ENCODE measurements at regions not wholly inside any gene's neighbourhood (a gene's known extent, or its start where the extent isn't known, plus 50 kb on each side); places are given as distances from the start of the nearest gene placed in this dataset.

GRCh38 chr3:106756901-106757300, 620.3 kb upstream of the CCDC54 start:
- CTCF ChIA-PET: no interaction called here

GRCh38 chr3:106758459-106758858, 618.8 kb upstream of the CCDC54 start:
- CTCF ChIA-PET: no interaction called here
- Mint-ChIP-seq H3K4me1 (ENCODE audit: low read depth) (no peaks in the 10 kb centered on the region), H3K9me3 (peaks cover 10% of the 10 kb centered on the region), H3K27me3 (ENCODE audit: low read depth) (no peaks in the 10 kb centered on the region), H3K36me3 (ENCODE audit: low read depth) (no peaks in the 10 kb centered on the region), H3K27ac (no peak overlapping the region), H3K4me3 (no peak overlapping the region)
- no peak for DNase-seq
- intact Hi-C loops (cut with micrococcal nuclease): no loop called here

More at GRCh38 chr3:106756901-106757300, 620.3 kb upstream of the CCDC54 start:
- no peak overlapping the region for H3K4me3 Mint-ChIP-seq
- DNase-seq: no peak
- no peaks in the 10 kb centered on the region for H3K36me3 Mint-ChIP-seq (ENCODE audit: low read depth)
- intact Hi-C loops (cut with micrococcal nuclease): no loop called here
- H3K9me3 Mint-ChIP-seq: peaks cover 10% of the 10 kb centered on the region
- H3K4me1 Mint-ChIP-seq (ENCODE audit: low read depth): no peaks in the 10 kb centered on the region
- no peaks in the 10 kb centered on the region for H3K27me3 Mint-ChIP-seq (ENCODE audit: low read depth)
- H3K27ac Mint-ChIP-seq: no peak overlapping the region

GRCh38 chr3:106759731-106760130, 617.5 kb upstream of the CCDC54 start:
- H3K27me3 Mint-ChIP-seq (ENCODE audit: low read depth): no peaks in the 10 kb centered on the region
- H3K27ac Mint-ChIP-seq: no peak overlapping the region
- H3K4me3 Mint-ChIP-seq: no peak overlapping the region
- intact Hi-C loops (cut with micrococcal nuclease): no loop called here
- no peak for DNase-seq
- H3K9me3 Mint-ChIP-seq: peaks cover 6% of the 10 kb centered on the region
- CTCF ChIA-PET: no interaction called here
- H3K4me1 Mint-ChIP-seq (ENCODE audit: low read depth): no peaks in the 10 kb centered on the region
- H3K36me3 Mint-ChIP-seq (ENCODE audit: low read depth): no peaks in the 10 kb centered on the region

GRCh38 chr3:106765342-106765741, 611.9 kb upstream of the CCDC54 start:
- H3K4me3 Mint-ChIP-seq: no peak overlapping the region
- no peaks in the 10 kb centered on the region for H3K9me3 Mint-ChIP-seq
- CTCF ChIA-PET: no interaction called here
- H3K4me1 Mint-ChIP-seq (ENCODE audit: low read depth): no peaks in the 10 kb centered on the region
- intact Hi-C loops (cut with micrococcal nuclease): no loop called here
- no peak overlapping the region for H3K27ac Mint-ChIP-seq
- no peaks in the 10 kb centered on the region for H3K36me3 Mint-ChIP-seq (ENCODE audit: low read depth)
- H3K27me3 Mint-ChIP-seq (ENCODE audit: low read depth): no peaks in the 10 kb centered on the region
- DNase-seq: no peak

- Mint-ChIP-seq H3K27me3 (ENCODE audit: low read depth) (no peaks in the 10 kb centered on the region), H3K9me3 (no peaks in the 10 kb centered on the region), H3K36me3 (ENCODE audit: low read depth) (no peaks in the 10 kb centered on the region), H3K4me3 (no peak overlapping the region), H3K27ac (no peak overlapping the region), H3K4me1 (ENCODE audit: low read depth) (no peaks in the 10 kb centered on the region)
- no peak for DNase-seq
- CTCF ChIA-PET: no interaction called here
- intact Hi-C loops (cut with micrococcal nuclease): no loop called here
These were observed 608.2 kb upstream of the CCDC54 start for GRCh38 chr3:106768941-106769480.

GRCh38 chr3:106773795-106774194, 603.4 kb upstream of the CCDC54 start:
- no peaks in the 10 kb centered on the region for H3K27me3 Mint-ChIP-seq (ENCODE audit: low read depth)
- CTCF ChIA-PET: no interaction called here
- no peak for DNase-seq
- H3K4me3 Mint-ChIP-seq: no peak overlapping the region
- intact Hi-C loops (cut with micrococcal nuclease): no loop called here
- no peaks in the 10 kb centered on the region for H3K4me1 Mint-ChIP-seq (ENCODE audit: low read depth)
- peaks cover 4% of the 10 kb centered on the region for H3K9me3 Mint-ChIP-seq
- no peak overlapping the region for H3K27ac Mint-ChIP-seq
- H3K36me3 Mint-ChIP-seq (ENCODE audit: low read depth): no peaks in the 10 kb centered on the region

- Mint-ChIP-seq H3K9me3 (no peaks in the 10 kb centered on the region), H3K27me3 (ENCODE audit: low read depth) (no peaks in the 10 kb centered on the region)
These were observed 594.0 kb upstream of the CCDC54 start for GRCh38 chr3:106783231-106783630.

GRCh38 chr3:106789276-106789675, 588.0 kb upstream of the CCDC54 start:
- Mint-ChIP-seq H3K9me3 (no peaks in the 10 kb centered on the region), H3K27ac (no peak overlapping the region), H3K4me1 (ENCODE audit: low read depth) (no peaks in the 10 kb centered on the region), H3K36me3 (ENCODE audit: low read depth) (no peaks in the 10 kb centered on the region), H3K27me3 (ENCODE audit: low read depth) (peaks cover 6% of the 10 kb centered on the region), H3K4me3 (no peak overlapping the region)
- DNase-seq: no peak
- intact Hi-C loops (cut with micrococcal nuclease): no loop called here
- CTCF ChIA-PET: no interaction called here

More at GRCh38 chr3:106783231-106783630, 594.0 kb upstream of the CCDC54 start:
- no peaks in the 10 kb centered on the region for H3K36me3 Mint-ChIP-seq (ENCODE audit: low read depth)
- intact Hi-C loops (cut with micrococcal nuclease): loop anchor here (5.0 kb wide), 1 partner anchor 1576 kb away; no protein-coding TSS in a partner anchor
- no peak overlapping the region for H3K4me3 Mint-ChIP-seq
- no peak overlapping the region for H3K27ac Mint-ChIP-seq
- CTCF ChIA-PET: no interaction called here
- no peak for DNase-seq
- no peaks in the 10 kb centered on the region for H3K4me1 Mint-ChIP-seq (ENCODE audit: low read depth)

GRCh38 chr3:106792716-106793115, 584.5 kb upstream of the CCDC54 start:
- H3K36me3 Mint-ChIP-seq (ENCODE audit: low read depth): no peaks in the 10 kb centered on the region

GRCh38 chr3:106794442-106794841, 582.8 kb upstream of the CCDC54 start:
- CTCF ChIA-PET: no interaction called here
- Mint-ChIP-seq H3K9me3 (no peaks in the 10 kb centered on the region), H3K36me3 (ENCODE audit: low read depth) (no peaks in the 10 kb centered on the region), H3K4me3 (no peak overlapping the region), H3K4me1 (ENCODE audit: low read depth) (no peaks in the 10 kb centered on the region), H3K27me3 (ENCODE audit: low read depth) (peaks cover 6% of the 10 kb centered on the region), H3K27ac (no peak overlapping the region)
- intact Hi-C loops (cut with micrococcal nuclease): no loop called here
- DNase-seq: no peak

More at GRCh38 chr3:106792716-106793115, 584.5 kb upstream of the CCDC54 start:
- CTCF ChIA-PET: no interaction called here
- Mint-ChIP-seq H3K27ac (no peak overlapping the region), H3K27me3 (ENCODE audit: low read depth) (peaks cover 6% of the 10 kb centered on the region), H3K9me3 (no peaks in the 10 kb centered on the region), H3K4me3 (no peak overlapping the region), H3K4me1 (ENCODE audit: low read depth) (no peaks in the 10 kb centered on the region)
- intact Hi-C loops (cut with micrococcal nuclease): no loop called here
- DNase-seq: no peak

- Mint-ChIP-seq H3K27me3 (ENCODE audit: low read depth) (peaks cover under 1% of the 10 kb centered on the region), H3K4me1 (ENCODE audit: low read depth) (no peaks in the 10 kb centered on the region), H3K9me3 (no peaks in the 10 kb centered on the region), H3K36me3 (ENCODE audit: low read depth) (no peaks in the 10 kb centered on the region), H3K27ac (no peak overlapping the region), H3K4me3 (no peak overlapping the region)
- CTCF ChIA-PET: no interaction called here
- intact Hi-C loops (cut with micrococcal nuclease): no loop called here
- DNase-seq: no peak
These were observed 581.7 kb upstream of the CCDC54 start for GRCh38 chr3:106795553-106795952.

- Mint-ChIP-seq H3K4me1 (ENCODE audit: low read depth) (no peaks in the 10 kb centered on the region), H3K9me3 (no peaks in the 10 kb centered on the region), H3K27me3 (ENCODE audit: low read depth) (no peaks in the 10 kb centered on the region), H3K4me3 (no peak overlapping the region), H3K27ac (no peak overlapping the region), H3K36me3 (ENCODE audit: low read depth) (no peaks in the 10 kb centered on the region)
- no peak for DNase-seq
- intact Hi-C loops (cut with micrococcal nuclease): no loop called here
- CTCF ChIA-PET: no interaction called here
These were observed 579.8 kb upstream of the CCDC54 start for GRCh38 chr3:106797461-106797860.

GRCh38 chr3:106805625-106806024, 571.6 kb upstream of the CCDC54 start:
- CTCF ChIA-PET: no interaction called here
- no peak for DNase-seq
- Mint-ChIP-seq H3K9me3 (no peaks in the 10 kb centered on the region), H3K27ac (no peak overlapping the region), H3K36me3 (ENCODE audit: low read depth) (no peaks in the 10 kb centered on the region), H3K4me1 (ENCODE audit: low read depth) (no peaks in the 10 kb centered on the region), H3K4me3 (no peak overlapping the region), H3K27me3 (ENCODE audit: low read depth) (peaks cover 2% of the 10 kb centered on the region)
- intact Hi-C loops (cut with micrococcal nuclease): no loop called here

- DNase-seq: no peak
- Mint-ChIP-seq H3K27me3 (ENCODE audit: low read depth) (peaks cover 2% of the 10 kb centered on the region), H3K9me3 (no peaks in the 10 kb centered on the region), H3K4me1 (ENCODE audit: low read depth) (no peaks in the 10 kb centered on the region), H3K4me3 (no peak overlapping the region), H3K36me3 (ENCODE audit: low read depth) (no peaks in the 10 kb centered on the region), H3K27ac (no peak overlapping the region)
- intact Hi-C loops (cut with micrococcal nuclease): no loop called here
- CTCF ChIA-PET: no interaction called here
These were observed 570.3 kb upstream of the CCDC54 start for GRCh38 chr3:106806964-106807363.
